H1 (cell line): ENCODE measurements at regions not wholly inside any gene's neighbourhood (a gene's known extent, or its start where the extent isn't known, plus 50 kb on each side); places are given as distances from the start of the nearest gene placed in this dataset.

Experiments
- CEBPB ChIP-seq: IDR thresholded peaks from 2 replicates; pipeline ENCODE4 v1.6.1; 2012; ENCODE audit warnings: low read depth, low read length
- KDM5A ChIP-seq: fragments of 200-600 bp; IDR thresholded peaks from 2 replicates; pipeline ENCODE4 v1.7.1; 2012; ENCODE audit warnings: mild to moderate bottlenecking, low read length, inconsistent platforms, mixed read lengths
- POU5F1 ChIP-seq: IDR thresholded peaks from 2 replicates; pipeline ENCODE4 v1.6.1; 2011; ENCODE audit warnings: low read depth, mild to moderate bottlenecking, low read length, moderate library complexity
- RAD21 ChIP-seq, 2 experiments: IDR thresholded peaks in 1 of 2; conservative IDR thresholded peaks in 1 of 2; 2 replicates each; pipeline ENCODE4 v1.6.1; 2011; ENCODE audit warnings: low read depth in 2 of 2, low read length in 2 of 2, improper control_type of control experiment in 1 of 2, inconsistent platforms in 1 of 2, mild to moderate bottlenecking in 1 of 2, moderate library complexity in 1 of 2
- RNF2 ChIP-seq: fragments of 200-900, 300-1000 bp; sonication (generic); IDR thresholded peaks from 2 replicates; pipeline ENCODE4 v1.7.1; 2016; ENCODE audit warnings: borderline replicate concordance, low read depth, mild to moderate bottlenecking, antibody characterized with exemption, low read length; ENCODE audit not compliant: poor library complexity, severe bottlenecking; ENCODE audit errors: missing control alignments
- SIX5 ChIP-seq: IDR thresholded peaks from 2 replicates; pipeline ENCODE4 v1.6.1; 2011; ENCODE audit warnings: mild to moderate bottlenecking, low read depth, low read length
- SRF ChIP-seq: IDR thresholded peaks from 2 replicates; pipeline ENCODE4 v1.6.1; 2011; ENCODE audit warnings: mild to moderate bottlenecking, low read depth, low read length, moderate library complexity
- TAF1 ChIP-seq: IDR thresholded peaks from 2 replicates; pipeline ENCODE4 v1.6.1; 2011; ENCODE audit warnings: mild to moderate bottlenecking, low read depth, low read length
- TAF7 ChIP-seq: optimal IDR thresholded peaks from 2 replicates; pipeline ENCODE3; 2011; ENCODE audit warnings: low read depth, mild to moderate bottlenecking, inconsistent platforms, low read length, moderate library complexity, borderline replicate concordance
- TF ChIP-seq, protein P1 (sequence below): fragments of 300-600 bp; sonication (generic); IDR thresholded peaks from 2 replicates; pipeline ENCODE4 v1.7.1; 2012; ENCODE audit warnings: low read length, moderate library complexity, mild to moderate bottlenecking, inconsistent platforms; ENCODE audit not compliant: insufficient replicate concordance

DNA sequence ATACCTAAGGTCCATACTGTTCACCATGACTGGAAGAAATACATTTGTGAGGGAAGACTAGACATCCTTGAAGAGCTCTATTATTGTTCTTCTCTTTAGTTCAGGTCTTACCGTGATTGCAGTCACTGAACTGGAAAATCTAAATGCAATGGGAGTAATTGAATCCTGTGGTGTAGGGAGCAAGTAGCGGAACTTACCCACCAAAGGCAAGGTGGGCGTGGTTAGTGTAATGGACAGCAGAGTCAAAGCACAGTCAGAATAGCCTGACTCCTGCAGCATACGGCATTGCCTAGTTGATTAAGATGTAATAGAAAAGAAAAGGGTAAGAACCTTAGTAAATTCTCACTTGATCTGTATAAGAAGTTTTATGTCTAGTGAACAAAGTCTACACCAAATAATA is 679.7 kb upstream of the EPHA7 start (continued):
- TF ChIP-seq, protein P1, sequence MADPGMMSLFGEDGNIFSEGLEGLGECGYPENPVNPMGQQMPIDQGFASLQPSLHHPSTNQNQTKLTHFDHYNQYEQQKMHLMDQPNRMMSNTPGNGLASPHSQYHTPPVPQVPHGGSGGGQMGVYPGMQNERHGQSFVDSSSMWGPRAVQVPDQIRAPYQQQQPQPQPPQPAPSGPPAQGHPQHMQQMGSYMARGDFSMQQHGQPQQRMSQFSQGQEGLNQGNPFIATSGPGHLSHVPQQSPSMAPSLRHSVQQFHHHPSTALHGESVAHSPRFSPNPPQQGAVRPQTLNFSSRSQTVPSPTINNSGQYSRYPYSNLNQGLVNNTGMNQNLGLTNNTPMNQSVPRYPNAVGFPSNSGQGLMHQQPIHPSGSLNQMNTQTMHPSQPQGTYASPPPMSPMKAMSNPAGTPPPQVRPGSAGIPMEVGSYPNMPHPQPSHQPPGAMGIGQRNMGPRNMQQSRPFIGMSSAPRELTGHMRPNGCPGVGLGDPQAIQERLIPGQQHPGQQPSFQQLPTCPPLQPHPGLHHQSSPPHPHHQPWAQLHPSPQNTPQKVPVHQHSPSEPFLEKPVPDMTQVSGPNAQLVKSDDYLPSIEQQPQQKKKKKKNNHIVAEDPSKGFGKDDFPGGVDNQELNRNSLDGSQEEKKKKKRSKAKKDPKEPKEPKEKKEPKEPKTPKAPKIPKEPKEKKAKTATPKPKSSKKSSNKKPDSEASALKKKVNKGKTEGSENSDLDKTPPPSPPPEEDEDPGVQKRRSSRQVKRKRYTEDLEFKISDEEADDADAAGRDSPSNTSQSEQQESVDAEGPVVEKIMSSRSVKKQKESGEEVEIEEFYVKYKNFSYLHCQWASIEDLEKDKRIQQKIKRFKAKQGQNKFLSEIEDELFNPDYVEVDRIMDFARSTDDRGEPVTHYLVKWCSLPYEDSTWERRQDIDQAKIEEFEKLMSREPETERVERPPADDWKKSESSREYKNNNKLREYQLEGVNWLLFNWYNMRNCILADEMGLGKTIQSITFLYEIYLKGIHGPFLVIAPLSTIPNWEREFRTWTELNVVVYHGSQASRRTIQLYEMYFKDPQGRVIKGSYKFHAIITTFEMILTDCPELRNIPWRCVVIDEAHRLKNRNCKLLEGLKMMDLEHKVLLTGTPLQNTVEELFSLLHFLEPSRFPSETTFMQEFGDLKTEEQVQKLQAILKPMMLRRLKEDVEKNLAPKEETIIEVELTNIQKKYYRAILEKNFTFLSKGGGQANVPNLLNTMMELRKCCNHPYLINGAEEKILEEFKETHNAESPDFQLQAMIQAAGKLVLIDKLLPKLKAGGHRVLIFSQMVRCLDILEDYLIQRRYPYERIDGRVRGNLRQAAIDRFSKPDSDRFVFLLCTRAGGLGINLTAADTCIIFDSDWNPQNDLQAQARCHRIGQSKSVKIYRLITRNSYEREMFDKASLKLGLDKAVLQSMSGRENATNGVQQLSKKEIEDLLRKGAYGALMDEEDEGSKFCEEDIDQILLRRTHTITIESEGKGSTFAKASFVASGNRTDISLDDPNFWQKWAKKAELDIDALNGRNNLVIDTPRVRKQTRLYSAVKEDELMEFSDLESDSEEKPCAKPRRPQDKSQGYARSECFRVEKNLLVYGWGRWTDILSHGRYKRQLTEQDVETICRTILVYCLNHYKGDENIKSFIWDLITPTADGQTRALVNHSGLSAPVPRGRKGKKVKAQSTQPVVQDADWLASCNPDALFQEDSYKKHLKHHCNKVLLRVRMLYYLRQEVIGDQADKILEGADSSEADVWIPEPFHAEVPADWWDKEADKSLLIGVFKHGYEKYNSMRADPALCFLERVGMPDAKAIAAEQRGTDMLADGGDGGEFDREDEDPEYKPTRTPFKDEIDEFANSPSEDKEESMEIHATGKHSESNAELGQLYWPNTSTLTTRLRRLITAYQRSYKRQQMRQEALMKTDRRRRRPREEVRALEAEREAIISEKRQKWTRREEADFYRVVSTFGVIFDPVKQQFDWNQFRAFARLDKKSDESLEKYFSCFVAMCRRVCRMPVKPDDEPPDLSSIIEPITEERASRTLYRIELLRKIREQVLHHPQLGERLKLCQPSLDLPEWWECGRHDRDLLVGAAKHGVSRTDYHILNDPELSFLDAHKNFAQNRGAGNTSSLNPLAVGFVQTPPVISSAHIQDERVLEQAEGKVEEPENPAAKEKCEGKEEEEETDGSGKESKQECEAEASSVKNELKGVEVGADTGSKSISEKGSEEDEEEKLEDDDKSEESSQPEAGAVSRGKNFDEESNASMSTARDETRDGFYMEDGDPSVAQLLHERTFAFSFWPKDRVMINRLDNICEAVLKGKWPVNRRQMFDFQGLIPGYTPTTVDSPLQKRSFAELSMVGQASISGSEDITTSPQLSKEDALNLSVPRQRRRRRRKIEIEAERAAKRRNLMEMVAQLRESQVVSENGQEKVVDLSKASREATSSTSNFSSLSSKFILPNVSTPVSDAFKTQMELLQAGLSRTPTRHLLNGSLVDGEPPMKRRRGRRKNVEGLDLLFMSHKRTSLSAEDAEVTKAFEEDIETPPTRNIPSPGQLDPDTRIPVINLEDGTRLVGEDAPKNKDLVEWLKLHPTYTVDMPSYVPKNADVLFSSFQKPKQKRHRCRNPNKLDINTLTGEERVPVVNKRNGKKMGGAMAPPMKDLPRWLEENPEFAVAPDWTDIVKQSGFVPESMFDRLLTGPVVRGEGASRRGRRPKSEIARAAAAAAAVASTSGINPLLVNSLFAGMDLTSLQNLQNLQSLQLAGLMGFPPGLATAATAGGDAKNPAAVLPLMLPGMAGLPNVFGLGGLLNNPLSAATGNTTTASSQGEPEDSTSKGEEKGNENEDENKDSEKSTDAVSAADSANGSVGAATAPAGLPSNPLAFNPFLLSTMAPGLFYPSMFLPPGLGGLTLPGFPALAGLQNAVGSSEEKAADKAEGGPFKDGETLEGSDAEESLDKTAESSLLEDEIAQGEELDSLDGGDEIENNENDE = no peak
- TF ChIP-seq KDM5A = no peak
- TF ChIP-seq SRF = no peak
- no peak for TF ChIP-seq RNF2
- no peak for TF ChIP-seq TAF1
- TF ChIP-seq SIX5 = no peak
- TF ChIP-seq POU5F1 = no peak
- TF ChIP-seq TAF7 = no peak
- no peak for TF ChIP-seq RAD21 (IDR thresholded peaks at IDR 0.05 in 1 of 2, conservative IDR thresholded peaks at IDR 0.05 in 1 of 2; ENCODE audit: low read depth in 2 of 2, low read length in 2 of 2)
- no peak for TF ChIP-seq CEBPB
